WI38 (cell line): ENCODE measurements at regions not wholly inside any gene's neighbourhood (a gene's known extent, or its start where the extent isn't known, plus 50 kb on each side); places are given as distances from the start of the nearest gene placed in this dataset.

Source experiments
- H3K4me3 ChIP-seq: 2 replicates; pipeline ENCODE4 v1.5.1; 2011; ENCODE audit warnings: low read depth, mild to moderate bottlenecking, control low read depth, low read length
- TF ChIP-seq, protein P1 (sequence below): IDR thresholded peaks from 2 replicates; pipeline ENCODE4 v1.5.1; 2012; ENCODE audit warnings: low read depth, mild to moderate bottlenecking, control low read depth, low read length

DNA sequence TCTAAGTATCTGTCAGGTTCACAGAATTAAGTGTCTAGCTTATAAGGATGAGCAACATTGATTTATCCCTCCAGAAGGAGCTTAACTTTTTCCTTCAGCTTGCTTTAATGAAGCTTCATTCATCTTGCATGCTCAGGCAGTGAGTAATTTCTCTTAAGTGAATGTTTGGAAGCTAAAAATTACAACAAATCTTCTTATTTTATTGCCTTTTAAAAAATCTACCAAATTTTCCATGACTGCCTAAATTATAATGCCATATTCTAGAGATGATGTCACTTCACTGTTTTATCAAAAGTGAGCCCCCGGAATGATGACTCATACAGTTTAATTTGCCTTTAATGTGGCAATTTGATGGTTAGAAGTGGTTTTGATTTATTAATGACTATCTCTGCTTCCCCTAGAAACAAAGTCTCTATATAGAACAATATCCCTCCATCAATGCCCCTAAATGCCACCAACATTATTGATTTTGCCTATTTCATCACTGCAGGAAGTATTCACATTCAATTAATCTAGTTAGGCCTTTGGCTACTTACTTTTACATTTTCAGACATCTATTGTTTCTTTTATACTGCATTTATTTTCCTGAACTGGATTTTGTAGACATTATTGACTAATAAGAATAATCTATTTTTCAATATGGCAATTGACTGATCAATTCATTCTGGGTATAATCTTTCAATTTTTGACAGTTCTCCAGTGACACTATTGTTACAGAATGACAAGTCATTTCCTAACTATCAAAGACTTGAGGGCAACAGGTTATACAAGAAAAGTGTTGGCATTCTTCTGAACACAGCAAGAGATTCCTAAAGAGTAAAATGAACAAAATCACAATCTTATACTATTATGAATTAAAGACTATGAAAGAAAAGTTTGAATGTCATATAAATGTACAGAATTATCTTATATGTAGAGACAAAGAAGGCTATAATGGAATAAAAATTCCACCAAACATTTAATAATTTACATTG lies 139.3 kb upstream of the ODAD2 start:
- H3K4me3 ChIP-seq: no peak overlapping the region
- TF ChIP-seq, protein P1, sequence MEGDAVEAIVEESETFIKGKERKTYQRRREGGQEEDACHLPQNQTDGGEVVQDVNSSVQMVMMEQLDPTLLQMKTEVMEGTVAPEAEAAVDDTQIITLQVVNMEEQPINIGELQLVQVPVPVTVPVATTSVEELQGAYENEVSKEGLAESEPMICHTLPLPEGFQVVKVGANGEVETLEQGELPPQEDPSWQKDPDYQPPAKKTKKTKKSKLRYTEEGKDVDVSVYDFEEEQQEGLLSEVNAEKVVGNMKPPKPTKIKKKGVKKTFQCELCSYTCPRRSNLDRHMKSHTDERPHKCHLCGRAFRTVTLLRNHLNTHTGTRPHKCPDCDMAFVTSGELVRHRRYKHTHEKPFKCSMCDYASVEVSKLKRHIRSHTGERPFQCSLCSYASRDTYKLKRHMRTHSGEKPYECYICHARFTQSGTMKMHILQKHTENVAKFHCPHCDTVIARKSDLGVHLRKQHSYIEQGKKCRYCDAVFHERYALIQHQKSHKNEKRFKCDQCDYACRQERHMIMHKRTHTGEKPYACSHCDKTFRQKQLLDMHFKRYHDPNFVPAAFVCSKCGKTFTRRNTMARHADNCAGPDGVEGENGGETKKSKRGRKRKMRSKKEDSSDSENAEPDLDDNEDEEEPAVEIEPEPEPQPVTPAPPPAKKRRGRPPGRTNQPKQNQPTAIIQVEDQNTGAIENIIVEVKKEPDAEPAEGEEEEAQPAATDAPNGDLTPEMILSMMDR: no peak

DNA sequence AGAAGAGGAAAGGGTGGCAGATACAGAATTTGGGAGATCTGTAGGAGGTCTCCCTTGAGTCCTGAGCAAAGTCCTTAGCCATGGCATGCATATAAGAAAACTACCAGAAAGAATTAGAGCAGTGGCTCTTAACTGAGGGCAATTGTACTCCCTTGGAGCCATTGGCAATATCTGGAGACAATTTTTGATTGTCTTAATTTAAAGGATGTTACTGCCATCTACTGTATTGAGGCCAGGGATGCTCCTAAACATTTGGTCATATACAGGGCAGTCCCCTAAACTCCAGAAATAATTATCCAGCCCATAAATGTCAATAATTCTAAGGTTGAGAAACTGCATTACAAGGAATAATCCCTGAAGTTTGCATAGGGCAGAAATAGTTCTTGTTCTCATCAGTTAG lies 136.4 kb upstream of the ODAD2 start:
- H3K4me3 ChIP-seq: no peak overlapping the region
- TF ChIP-seq, protein P1: no peak

DNA sequence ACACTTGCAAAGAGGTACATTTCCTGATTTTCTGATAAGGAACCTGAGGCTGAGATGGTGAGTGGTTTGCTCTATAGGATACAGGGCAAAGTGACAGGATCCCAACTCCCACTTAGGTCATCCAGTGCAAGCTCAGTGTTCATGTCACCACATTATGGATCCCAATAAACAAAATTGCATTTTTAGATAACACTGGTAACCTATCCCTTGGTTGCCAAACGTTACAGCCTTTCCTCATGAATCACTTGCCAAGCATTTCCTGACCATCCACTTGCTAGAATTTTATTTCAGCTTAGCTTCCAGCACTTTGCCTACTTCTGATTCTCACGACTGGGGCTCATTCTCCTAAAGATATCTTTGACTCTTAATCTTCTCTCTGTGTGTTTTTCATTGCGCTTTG lies 131.4 kb upstream of the ODAD2 start:
- H3K4me3 ChIP-seq: no peak overlapping the region
- TF ChIP-seq, protein P1: no peak

DNA sequence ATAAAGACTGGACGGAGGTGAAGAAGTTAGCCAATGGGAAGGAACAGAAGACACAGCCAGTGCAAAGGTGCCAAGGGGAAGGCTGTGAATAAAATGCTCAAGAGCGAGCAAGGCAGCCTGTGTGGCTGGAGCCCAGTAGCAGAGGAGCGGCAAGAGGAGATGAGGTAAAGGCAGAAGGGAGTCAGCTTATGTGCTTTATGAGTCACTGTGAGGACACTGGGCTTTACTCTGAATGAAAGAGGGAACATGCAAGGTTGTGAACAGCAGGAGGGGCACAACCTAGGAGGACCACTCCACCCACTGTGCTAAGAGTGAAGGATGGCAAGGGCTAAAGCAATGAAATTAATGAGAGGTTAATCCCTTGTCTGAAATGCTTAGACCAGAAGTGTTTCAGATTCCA lies 129.0 kb upstream of the ODAD2 start:
- TF ChIP-seq, protein P1: no peak

DNA sequence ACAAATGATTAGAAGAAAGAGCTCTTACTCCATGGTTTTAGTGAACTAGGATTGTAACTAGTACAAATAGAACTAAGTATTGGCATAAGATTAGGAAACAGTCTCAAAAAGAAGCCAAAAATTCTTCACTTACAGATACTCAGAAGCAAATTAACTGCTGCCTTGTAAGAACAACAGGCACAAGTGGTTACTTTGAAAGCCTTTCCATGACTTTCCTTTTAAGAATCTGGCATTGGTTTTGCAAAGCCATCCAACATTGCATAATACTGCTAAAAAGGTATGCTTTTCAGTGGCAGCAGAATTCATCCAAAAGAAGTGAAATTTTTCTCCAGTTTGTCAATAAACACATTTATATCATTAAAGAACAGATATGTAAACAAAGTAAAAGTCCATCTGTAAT lies 126.8 kb upstream of the ODAD2 start:
- TF ChIP-seq, protein P1: no peak
- no peak overlapping the region for H3K4me3 ChIP-seq

More for the DNA sequence above, 129.0 kb upstream of the ODAD2 start:
- no peak overlapping the region for H3K4me3 ChIP-seq

DNA sequence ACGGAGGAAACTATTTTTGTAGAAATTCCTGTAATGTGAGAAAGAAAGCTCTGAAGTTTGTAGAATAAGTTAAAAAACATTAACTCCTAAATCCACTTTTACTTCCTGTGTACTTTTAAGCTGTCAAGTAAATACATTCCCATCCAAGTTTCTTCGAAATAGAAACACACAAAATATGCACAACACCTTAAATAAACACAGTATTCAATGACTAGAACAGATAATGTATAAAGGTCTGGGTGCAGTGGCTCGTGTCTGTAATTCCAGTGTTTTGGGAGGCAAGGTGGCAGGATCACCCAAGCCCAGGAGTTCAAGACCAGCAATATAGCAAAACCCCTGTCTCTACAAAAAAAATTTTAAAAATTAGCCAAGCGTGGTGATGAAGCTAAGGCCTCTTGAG lies 121.9 kb upstream of the ODAD2 start:
- no peak overlapping the region for H3K4me3 ChIP-seq
- TF ChIP-seq, protein P1: no peak

DNA sequence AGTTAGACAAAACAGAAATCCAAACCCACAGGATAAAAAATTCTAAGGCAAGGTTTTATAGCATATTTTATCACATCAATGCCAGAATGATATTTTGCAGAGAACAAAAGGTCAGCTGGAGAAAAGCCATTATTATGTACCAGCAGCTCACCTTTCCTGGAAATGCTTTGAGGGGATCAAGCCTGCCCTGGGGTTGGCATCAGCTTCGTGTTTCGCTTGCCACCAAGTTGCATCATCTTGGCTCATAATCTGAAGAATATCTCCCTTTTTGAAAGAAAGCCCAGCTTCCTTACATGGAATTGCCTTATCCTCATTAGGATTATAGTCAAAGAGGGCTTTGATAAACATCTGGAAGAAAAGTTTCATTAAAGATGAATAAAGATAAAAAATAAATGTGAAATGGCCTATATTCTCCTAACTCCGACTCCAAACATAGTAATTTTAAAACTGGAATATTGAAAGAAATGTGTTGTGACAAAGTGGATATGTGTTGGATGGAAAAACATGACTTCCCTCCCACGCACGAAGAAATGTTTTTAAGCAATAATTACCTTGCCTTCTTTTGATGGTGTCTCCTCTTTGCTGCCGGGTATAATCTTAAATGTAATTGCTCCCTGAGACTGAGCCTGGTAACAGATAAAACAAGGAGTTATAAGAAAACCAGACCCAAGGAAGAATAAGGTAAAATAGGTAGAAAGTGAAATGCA lies 121.3 kb upstream of the ODAD2 start:
- TF ChIP-seq, protein P1: no peak
- H3K4me3 ChIP-seq: no peak overlapping the region
